ENCODE measurements at regions not wholly inside any gene's neighbourhood (a gene's known extent, or its start where the extent isn't known, plus 50 kb on each side); places are given as distances from the start of the nearest gene placed in this dataset.

DNA sequence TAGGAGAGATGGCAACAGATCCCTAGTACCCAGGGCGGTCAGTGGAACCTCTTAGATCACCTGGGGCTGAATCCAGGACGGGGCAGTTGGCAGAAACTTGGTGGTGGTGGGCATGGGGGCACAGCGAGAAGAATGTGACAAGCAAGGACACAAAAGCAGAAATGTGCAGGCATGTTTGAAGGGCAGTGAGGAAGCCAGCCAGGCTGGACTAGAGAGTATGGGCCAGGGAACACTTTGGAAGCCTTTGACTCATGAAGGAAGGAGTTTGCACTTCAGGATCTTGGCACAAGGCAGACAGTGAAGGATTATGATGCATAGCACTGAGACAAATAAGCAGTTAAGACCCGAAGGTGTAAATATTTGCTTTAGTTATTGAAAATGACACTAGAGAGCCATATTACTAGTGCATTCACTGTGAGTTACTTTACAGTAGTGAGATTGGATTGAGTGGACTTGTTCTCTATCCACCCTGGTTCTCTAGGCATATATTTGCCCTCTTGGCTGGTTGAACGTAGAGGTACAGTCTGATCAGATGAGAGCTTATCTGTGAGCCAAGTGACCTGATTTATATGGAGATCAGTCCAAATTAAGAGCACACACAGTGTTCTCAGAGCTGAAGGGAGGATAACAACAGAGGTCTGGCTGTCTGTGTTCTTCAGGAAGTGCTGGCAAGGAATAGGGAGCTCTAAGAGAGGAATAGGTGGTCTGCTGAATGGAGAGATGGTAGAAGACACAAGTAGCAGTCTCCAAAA, 210.4 kb downstream of the SNX19 start:
- no peak overlapping the region for H3K4me3 ChIP-seq
- H3K36me3 ChIP-seq (replicated peaks in 1 of 2), result no peaks in the 10 kb centered on the region
- DNase-seq, result no peak
- H3K9me3 ChIP-seq (replicated peaks in 1 of 3), result no peaks in the 10 kb centered on the region
- TF ChIP-seq POLR2A (IDR thresholded peaks at IDR 0.05), result no peak
- TF ChIP-seq, protein P1, sequence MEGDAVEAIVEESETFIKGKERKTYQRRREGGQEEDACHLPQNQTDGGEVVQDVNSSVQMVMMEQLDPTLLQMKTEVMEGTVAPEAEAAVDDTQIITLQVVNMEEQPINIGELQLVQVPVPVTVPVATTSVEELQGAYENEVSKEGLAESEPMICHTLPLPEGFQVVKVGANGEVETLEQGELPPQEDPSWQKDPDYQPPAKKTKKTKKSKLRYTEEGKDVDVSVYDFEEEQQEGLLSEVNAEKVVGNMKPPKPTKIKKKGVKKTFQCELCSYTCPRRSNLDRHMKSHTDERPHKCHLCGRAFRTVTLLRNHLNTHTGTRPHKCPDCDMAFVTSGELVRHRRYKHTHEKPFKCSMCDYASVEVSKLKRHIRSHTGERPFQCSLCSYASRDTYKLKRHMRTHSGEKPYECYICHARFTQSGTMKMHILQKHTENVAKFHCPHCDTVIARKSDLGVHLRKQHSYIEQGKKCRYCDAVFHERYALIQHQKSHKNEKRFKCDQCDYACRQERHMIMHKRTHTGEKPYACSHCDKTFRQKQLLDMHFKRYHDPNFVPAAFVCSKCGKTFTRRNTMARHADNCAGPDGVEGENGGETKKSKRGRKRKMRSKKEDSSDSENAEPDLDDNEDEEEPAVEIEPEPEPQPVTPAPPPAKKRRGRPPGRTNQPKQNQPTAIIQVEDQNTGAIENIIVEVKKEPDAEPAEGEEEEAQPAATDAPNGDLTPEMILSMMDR (IDR thresholded peaks at IDR 0.05), result no peak
- 62 to 71% (median 62%) methylated on average over 5 of the region's 5 CpGs for WGBS, 4 donors
- H3K4me1 ChIP-seq (replicated peaks in 1 of 2), result no peaks in the 10 kb centered on the region
- H3K27ac ChIP-seq, result no peak overlapping the region
- H3K27me3 ChIP-seq, result no peaks in the 10 kb centered on the region
- intact Hi-C loops (cut with DNase I), result no loop called here

DNA sequence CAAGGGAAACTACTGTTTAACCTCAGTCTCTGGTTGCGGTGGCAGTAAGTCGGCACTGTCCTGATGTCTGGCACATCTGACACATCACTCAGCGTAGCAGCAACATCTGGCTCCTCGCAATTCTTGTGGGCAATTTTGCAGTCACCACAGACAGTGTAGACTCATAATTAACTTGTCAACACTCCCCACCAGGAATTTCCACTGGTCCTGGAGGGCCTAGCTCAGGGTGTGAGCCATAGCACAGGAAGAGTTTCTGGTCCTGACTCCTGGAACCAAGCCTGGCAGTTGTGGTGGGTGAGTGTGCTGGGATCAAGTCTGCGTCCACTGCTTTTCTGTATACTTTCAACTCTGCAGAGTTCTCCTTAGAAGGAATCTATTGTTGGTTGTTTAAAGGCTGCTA, 209.7 kb downstream of the SNX19 start:
- intact Hi-C loops (cut with DNase I), result no loop called here
- H3K36me3 ChIP-seq (replicated peaks in 1 of 2), result no peaks in the 10 kb centered on the region
- WGBS, 4 donors, result 83 to 95% (median 87%) methylated on average over 3 to 5 of the region's 5 CpGs

DNA sequence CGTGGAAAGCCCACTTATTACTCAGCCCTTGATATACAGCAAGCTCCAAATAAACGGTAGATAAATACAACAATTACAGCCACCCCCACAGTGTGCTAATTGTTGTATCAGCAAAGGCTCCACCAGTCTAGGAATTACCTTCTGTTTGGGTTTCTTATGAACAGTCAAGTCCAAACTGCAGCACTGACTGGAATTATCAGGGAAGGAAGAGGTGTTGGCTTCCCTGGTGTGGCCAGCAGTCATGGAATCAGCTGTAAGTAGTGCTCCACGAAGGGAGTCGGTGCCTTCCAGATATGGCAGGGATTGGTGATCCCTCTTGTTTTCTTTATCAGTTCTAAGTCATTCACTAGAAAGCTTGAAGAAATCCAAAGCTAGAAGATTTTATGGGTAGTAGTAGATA, 209.1 kb downstream of the SNX19 start:
- Histone ChIP-seq H3K9me3 (replicated peaks in 1 of 3) (no peaks in the 10 kb centered on the region), H3K4me1 (replicated peaks in 1 of 2) (no peaks in the 10 kb centered on the region), H3K36me3 (replicated peaks in 1 of 2) (no peaks in the 10 kb centered on the region), H3K27me3 (no peaks in the 10 kb centered on the region), H3K4me3 (no peak overlapping the region), H3K27ac (no peak overlapping the region)
- TF ChIP-seq POLR2A (IDR thresholded peaks at IDR 0.05), result no peak
- TF ChIP-seq, protein P1 (IDR thresholded peaks at IDR 0.05), result no peak
- intact Hi-C loops (cut with DNase I), result no loop called here
- no peak for DNase-seq
- 77 to 89% (median 82%) methylated on average over 4 of the region's 4 CpGs for WGBS, 4 donors

More for the DNA sequence above, 209.7 kb downstream of the SNX19 start:
- DNase-seq, result no peak
- no peak overlapping the region for H3K27ac ChIP-seq
- TF ChIP-seq POLR2A (IDR thresholded peaks at IDR 0.05), result no peak
- TF ChIP-seq, protein P1 (IDR thresholded peaks at IDR 0.05), result no peak
- no peak overlapping the region for H3K4me3 ChIP-seq
- no peaks in the 10 kb centered on the region for H3K4me1 ChIP-seq (replicated peaks in 1 of 2)
- no peaks in the 10 kb centered on the region for H3K9me3 ChIP-seq (replicated peaks in 1 of 3)
- H3K27me3 ChIP-seq, result no peaks in the 10 kb centered on the region

DNA sequence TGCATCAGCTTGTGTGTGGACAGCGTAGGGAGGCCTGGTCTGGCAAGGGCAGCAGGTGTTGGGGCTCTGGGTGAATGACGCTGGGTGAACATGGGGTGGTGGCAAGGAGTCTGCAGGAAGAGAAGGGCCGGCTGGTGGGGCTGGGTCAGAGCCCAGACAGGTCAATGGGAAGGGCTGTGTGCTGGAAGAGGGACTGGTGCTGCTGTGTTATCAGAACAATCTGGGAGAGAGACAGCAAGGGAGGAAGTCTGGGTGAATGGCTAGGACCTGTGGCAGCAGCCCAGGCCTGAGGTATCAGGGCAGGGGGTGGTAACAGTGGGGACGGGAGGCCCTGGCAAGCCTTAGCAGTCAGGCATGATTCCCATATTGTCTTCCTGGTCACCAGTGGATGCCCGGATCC, 206.7 kb downstream of the SNX19 start:
- H3K9me3 ChIP-seq (replicated peaks in 1 of 3), result no peaks in the 10 kb centered on the region
- 69 to 84% (median 74%) methylated on average over 5 of the region's 5 CpGs for WGBS, 4 donors
- H3K27me3 ChIP-seq, result no peaks in the 10 kb centered on the region
- no peak overlapping the region for H3K4me3 ChIP-seq
- no peak for DNase-seq
- H3K27ac ChIP-seq, result no peak overlapping the region
- H3K4me1 ChIP-seq (replicated peaks in 1 of 2), result no peaks in the 10 kb centered on the region
- H3K36me3 ChIP-seq (replicated peaks in 1 of 2), result no peaks in the 10 kb centered on the region
- TF ChIP-seq, protein P1 (IDR thresholded peaks at IDR 0.05), result no peak
- TF ChIP-seq POLR2A (IDR thresholded peaks at IDR 0.05), result no peak
- intact Hi-C loops (cut with DNase I), result no loop called here
